Left colon (tissue), 2 donors: ENCODE measurements at regions not wholly inside any gene's neighbourhood (a gene's known extent, or its start where the extent isn't known, plus 50 kb on each side); places are given as distances from the start of the nearest gene placed in this dataset.

ENCODE experiments used
- ATAC-seq: fragments of 200-7000 bp; cut with Tn5 transposase; one replicate; pipeline ENCODE4 v1.9.1; 2020; ENCODE audit warnings: mild to moderate bottlenecking, moderate library complexity
- DNase-seq, 2 donors: peaks; one replicate each; pipeline ENCODE4 v3.0.0-alpha.2; 2020
- intact Hi-C, 2 donors: fragments of 100-400 bp; cut with DNase I in 1 of 2; cut with micrococcal nuclease in 1 of 2; formaldehyde crosslinking; loops; one replicate each; pipeline versions ENCODE4 v1.11.2 to v1.14.0; 2022; cut with DNase I, micrococcal nuclease
- donor health status: DM: no; HTN: no; CAD: no.
- donor health status: DM: yes; HTN: yes; CAD: no.

DNA sequence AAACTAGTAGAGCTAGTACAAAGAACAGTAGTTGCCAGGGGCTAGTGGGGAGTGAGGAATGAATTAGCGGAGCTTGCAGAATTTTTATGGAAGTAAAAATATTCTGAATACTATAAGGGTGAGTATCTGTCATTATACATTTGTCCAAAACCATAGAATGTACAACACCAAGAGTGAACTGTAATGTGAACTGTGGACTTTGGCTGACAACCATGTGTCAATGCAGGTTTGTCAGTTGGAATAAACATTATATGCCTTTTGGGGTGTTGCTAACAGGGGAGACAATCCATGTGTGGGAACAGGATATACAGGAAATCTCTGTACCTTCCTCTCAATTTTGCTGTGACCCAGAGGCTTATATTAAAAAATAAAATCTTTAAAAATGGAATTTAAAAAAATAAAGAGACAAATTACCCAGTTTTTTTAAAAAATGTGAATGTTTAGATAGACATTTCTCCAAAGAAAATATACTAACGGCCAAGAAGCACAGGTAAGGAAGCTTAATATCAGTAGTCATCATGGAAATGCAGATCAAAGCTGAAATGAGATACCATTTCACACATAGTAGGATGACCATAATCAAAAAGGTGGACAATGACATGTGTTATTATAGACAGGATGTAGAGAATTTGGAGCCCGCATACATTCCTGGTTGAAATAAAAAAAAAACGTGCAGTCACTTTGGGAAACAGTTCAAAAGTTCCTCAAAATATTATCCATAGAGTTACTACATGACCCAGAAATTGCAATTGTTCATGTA is 899.8 kb downstream of the RAB28 start:
- intact Hi-C loops, result no loop called here
- peak; percentile 48 for ATAC-seq
- no peak for DNase-seq

DNA sequence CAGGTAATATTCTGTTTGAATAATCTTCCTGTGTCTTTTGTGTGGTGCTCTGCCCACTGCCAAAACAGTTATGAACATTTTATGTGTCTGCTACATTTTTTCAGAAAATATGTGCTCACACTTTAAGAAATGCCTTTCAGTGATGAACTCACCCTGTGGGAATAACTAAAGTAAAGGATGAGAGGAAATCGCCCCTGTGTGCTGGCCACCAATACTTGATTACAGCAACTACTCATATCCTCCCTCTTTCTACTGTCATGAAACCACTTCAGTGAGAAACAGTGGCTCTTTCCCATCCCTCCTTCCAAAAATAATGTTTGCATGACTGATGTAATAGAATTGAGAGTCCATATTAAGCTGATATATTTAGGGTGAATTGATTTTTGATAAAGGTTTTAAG is 900.9 kb downstream of the RAB28 start:
- no peak for ATAC-seq
- intact Hi-C loops, result no loop called here
- DNase-seq, result no peak

DNA sequence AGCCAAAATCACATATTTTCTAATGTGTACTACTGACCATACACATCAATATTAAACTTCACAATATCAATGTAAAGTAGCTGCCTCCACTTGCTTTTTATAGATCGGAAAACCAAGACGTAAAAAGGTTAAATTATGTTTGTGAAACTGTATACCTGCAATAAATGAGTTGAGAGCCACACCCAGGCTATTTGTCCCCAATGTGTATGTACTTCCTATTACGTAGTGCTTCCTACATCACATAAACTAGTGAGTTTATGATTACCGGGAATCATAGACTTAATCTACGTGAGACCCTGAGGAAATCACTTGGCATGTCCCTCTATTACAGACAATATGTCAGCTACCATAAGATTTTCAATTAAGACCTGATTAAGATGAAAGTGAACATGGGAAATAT is 903.4 kb downstream of the RAB28 start:
- intact Hi-C loops, result no loop called here
- DNase-seq (peak in 1 of 2 donors; percentile 6), ATAC-seq (peak; percentile 83)

DNA sequence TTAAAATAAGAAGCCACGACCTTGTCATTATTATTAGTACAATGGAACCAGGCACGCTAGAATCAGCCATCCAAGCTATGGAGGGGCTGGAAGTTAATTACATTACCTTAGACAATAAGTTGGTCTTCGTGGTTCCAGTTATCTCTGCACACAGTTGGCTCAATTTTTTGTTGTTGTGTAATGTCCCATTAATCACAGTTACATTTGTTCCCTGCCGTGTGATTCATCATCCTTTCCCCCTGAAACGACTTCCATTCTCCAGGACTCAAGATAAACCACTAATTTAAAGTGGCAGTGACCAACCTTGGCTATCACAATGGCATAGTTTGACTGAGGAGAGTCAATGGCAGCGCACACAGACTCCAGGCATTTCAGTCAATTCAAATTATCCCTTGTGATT is 905.0 kb downstream of the RAB28 start:
- DNase-seq, result no peak
- intact Hi-C loops, result no loop called here
- ATAC-seq, result no peak

DNA sequence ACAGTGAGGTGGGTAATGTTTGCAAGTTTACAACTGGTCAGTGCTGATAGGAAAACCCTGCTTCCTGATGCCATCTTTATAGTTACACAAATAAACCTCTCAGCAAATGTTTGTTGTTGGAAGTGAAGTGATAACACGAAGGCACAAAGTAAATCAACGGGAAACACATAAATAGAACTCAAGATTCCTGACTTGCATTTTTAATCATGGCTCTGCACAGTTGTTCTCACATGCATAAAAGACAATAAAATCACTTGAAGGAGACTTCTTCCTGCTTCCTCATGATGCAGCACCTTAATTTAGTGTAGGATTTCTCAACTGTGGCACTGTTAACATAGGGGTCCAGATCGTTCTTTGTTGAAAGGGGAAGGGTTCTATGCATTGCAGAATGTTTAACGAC is 907.7 kb downstream of the RAB28 start:
- peak; percentile 67 for ATAC-seq

DNA sequence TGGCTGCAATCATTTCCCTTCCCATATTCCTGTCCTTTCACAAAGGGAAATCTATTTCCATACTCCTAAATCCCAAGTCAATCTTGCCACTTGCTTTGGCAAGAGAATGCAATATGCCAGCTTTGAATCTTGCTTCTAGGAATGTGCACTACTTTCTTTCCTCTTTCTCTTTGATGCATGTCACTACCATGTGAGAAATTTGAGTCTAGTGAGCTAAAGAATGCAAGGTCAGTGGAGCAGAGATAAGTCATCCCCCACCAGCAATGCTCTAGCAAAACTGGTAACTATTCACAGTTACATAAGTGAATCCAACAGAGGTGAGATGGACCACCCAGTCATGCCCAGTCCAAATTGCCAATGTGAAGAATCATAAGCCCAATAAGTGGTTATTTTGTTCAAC is 910.4 kb downstream of the RAB28 start:
- no peak for ATAC-seq
- no peak for DNase-seq
- intact Hi-C loops, result no loop called here

More for the DNA sequence above, 907.7 kb downstream of the RAB28 start:
- no peak for DNase-seq
- intact Hi-C loops, result no loop called here

DNA sequence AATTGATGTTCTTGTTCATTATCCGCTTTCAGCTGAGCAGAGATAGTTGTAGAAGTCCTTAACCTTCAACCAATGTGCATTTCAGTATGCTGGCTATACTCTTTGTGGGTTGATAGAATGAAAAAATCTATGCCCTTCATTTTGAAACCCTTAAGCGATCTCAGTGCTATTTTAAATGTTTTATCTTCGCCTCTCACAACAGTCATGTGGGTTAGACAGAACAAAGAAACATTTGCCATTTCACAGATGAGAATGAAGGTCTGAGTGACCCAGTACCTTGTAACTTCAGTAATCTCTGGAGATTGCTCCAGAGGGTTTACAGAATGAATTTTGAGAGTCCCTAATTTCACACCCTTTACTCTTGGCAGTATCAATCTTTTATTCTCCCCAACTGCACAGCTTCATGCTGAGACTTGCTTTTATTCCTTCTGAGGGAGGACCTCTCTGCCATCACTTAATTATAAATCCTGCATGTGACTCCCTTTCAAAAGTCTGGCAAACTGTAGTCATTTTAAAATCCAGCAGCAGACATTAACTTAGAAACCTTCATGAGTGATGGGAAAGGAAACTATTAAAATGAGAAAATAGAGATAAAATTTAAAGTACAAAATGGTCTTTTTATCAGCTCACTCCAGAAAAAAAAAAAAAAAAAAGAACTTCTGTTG is 921.5 kb downstream of the RAB28 start:
- no peak for DNase-seq
- ATAC-seq, result no peak
- intact Hi-C loops, result no loop called here

DNA sequence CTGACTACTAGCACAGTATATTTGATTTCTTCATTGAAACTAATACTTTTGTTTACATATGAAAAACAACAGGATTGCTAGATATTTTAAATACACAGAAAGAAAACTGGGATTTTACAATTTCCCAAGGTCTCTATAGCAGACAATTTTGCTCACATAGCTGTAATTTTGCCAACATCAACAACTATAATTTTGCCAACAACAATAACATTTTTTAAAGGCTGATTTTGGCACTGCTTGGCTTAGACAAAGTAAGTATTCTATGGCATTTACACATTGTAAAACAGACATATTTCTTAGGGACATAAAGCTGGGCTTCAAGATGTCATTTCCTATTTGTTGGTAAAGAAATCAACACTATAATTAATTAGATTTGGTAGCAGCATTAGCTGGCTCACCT is 922.1 kb downstream of the RAB28 start:
- intact Hi-C loops, result no loop called here
- DNase-seq (no peak), ATAC-seq (no peak)

DNA sequence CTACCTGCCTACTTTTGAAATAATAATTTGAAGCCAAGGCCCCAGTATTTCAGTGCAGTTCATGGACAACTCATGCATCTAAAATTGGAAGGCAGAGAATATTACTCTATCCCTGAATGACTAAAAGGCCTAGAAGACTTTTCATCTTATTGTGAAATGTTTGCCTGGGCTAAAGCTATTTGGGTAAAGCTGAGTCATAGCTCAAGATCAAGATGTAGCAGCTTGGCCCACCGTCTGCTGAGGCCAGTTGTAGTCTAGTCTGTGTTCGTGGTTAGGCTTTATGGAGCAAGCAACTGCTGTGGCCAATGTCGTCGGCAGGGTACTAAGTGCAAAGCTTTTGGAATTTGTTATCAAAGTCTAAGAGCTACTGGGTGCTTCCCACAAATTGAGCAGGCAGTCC is 929.1 kb downstream of the RAB28 start:
- intact Hi-C loops, result no loop called here
- ATAC-seq (no peak), DNase-seq (no peak)

DNA sequence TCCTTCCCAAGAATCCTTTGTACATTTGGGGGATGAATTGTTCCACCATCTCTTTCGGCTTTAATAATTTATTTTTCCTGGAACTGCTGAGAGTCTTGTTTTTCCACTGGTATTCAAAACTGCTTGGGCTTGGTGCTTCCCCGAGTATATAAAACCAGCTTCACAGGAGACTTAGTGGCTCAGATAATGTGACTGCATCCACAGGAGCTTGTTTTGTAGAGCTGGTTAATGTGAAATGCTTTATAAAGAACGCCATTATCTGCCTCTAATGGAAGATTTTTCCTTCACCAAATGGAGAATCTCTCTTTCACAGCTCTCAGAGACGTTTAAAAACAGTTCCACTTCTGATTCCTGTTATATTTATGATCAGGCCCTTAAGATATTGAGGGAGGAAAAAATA is 935.5 kb downstream of the RAB28 start:
- intact Hi-C loops, result no loop called here
- DNase-seq, result no peak
- ATAC-seq, result no peak

DNA sequence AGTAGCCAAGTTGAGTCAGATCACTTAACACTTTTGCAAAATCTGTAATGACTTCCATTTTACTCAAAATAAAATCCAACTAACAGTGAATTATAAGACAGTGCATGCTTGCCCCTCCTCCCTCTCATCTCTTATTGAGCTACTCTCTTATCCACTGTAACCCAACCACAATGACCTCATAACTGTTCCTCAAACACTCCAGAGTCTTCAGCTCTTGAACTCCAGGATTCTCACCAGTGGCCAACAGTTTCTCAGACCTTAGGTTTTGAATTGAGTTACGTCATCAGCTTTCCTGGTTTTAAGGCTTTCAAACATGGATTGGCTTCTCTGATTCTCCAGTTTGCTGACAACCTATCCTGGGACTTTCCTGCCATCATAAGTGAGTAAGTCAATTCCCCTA is 938.3 kb downstream of the RAB28 start:
- DNase-seq (no peak), ATAC-seq (no peak)
- intact Hi-C loops, result no loop called here

DNA sequence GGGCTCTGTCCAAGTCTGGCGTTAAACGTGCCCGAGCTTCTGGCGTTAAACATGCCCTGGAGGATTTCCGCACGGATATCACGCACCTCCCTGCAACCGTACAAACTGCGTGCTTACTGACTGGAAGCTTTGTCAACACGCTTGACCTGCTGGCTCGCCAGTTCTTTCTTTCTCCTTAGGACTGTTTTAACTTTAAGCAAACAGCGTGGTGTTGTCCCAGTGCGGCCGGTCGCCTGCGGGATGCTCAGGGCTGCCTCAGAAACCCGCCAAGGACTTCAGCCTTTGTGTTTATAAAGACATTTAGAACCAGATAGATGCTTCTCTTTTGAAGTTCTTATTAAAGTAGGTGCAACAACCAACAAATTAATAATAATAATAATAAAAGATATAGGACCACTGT is 946.0 kb downstream of the RAB28 start:
- ATAC-seq (no peak), DNase-seq (no peak)
- intact Hi-C loops, result no loop called here

DNA sequence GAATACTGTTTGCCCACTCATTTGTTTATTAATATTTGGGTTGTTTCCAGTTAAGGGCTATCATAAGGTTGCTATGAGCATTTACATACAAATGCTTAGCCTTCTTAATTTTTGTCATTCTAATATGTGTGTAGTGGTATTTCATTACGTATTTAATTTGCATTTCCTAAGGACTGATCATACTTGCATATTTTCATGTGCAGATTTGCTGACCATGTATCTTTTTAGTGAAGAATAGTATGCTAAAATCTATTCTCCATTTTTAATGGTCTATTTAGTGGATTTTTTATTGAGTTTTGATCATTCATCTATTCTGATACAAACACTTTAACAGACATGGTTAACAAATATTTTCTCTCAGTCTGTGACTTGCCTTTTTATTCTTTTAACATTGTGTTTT is 949.5 kb downstream of the RAB28 start:
- DNase-seq (no peak), ATAC-seq (no peak)
- intact Hi-C loops, result no loop called here

DNA sequence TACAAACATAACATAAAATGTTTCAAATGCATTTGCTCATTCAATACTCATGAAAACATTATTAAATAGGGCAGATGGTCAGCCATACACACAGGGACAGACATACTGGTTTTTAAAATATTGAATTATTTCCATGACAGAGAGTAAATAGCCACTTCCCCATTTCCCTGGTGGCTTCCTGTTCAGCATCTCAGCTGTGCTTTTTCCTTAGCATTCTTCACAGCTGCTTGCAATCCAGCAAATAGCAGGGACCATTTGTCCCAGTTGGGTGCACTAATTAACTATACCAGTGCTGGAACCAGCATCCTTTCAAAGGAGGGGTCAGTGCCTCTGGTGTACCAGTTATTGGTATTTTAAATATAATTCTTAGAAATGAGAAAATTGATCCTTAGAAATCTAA is 964.7 kb downstream of the RAB28 start:
- DNase-seq (no peak), ATAC-seq (no peak)
- intact Hi-C loops, result no loop called here

DNA sequence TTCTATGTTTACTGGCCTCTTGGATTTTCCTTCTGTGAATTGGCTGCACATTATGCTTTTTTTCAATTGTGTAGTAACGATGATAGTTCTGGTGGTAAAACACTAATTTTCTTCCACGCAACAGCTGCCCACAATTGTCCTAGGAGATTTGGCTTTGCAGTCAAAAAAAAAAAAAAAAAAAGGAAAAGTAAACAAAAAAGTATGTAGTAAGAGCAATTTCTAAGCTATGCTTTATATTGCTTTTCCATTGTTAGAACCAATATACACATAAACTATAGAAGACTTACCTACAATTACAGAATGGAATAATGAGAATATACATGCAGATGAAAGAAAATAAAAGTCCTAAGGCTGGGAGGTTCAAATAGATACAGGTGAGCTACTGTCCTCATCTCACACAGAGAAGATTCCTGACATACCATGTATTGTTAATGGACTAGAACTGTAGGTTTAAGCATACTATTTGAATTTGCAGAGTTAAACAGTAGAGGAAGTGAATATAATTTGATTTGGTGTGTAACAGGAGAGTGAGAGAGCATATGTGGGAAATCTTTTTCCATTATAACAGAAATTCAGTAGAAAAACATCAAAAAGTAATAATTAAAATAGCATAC is 976.2 kb downstream of the RAB28 start:
- ATAC-seq, result peak; percentile 54
- no peak for DNase-seq
- intact Hi-C loops, result no loop called here

DNA sequence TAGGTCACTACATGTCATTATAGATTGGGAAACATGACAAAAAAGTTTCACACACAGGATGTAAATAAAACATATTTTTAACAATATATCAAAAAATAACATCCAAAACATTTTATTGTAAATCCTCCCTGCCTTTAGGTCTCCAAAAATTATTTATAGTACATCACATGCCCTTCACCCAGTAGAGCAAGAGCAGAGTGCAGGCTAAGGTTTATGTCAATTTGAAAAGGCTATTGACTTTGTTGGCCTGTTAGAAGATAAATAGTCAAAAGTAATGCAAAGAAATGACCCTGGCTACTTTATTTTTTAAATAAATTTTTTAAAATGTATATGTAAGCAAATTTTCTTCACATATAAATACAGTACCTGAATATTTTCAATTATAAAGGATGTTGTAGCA is 983.7 kb downstream of the RAB28 start:
- ATAC-seq (no peak), DNase-seq (no peak)
- intact Hi-C loops, result no loop called here

DNA sequence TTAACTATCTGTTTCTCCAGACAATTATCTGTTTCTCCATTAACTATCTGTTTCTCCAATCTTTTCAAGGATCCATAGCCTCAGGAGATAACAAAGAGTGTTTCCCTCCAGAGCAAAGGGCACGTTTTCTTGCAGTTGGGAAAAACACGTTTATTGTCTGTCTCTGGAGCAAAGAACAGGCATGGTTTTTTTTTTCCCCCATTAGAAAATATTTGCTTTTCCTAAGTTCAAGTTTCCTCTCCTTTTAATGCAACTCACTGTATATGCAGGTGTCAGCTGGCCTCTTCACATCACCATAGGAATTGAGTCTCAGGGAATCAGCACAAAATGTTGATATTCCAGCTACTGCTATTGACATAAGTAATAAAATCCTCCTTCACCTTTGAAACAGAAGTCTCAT is 984.4 kb downstream of the RAB28 start:
- ATAC-seq, result peak; percentile 94
- DNase-seq, result no peak
- intact Hi-C loops, result no loop called here

DNA sequence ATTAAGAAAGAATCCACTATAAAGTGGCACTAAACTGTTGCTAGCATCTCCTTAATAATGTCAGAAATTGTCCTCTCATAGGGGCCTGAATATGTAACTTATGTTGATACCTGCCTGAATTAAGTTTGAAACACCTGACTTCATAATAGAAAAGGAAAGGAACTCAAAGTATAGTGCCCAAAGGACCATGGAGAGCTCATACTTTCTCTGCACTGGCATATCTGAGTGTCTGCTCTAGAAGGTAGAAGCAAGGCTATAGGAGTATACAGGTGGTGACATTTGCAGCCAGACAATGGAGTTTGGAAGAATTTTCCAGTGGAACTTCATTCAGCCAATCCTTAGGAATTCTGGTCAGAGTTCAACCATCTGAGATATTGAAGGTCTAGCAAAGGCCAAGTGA is 988.9 kb downstream of the RAB28 start:
- intact Hi-C loops, result no loop called here
- ATAC-seq (no peak), DNase-seq (no peak)

DNA sequence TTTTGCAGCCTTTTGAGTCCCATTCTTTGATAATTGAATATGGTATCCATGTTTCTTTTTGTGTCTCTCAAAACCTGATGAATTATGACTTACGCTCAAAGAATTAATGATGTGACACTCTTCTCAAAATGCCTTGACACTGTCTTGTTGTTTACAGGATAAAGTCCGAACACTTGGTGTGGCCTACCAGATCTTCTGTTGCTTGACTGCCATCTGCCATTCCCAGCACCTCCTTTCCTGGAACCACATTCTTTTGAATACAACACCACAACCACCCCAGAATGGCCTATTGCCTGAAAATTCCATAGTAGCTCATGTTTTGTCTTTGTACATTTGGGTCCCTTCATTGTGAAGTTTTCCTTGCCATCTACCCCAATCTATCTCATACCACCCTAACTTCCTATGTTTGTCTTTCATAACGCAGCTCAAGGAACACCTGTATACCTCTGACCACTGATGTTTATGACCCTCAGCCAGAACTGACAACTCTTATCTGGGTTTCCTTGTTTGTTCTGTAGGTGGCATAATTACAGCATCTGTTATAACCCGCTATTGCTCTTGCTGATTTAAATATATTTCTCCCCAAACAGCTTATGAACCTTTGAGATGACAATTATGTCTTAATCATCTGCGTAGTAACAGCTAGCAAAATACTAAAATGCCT is 991.3 kb downstream of the RAB28 start:
- ATAC-seq, result peak; percentile 99
- no peak for DNase-seq
- intact Hi-C loops, result no loop called here

DNA sequence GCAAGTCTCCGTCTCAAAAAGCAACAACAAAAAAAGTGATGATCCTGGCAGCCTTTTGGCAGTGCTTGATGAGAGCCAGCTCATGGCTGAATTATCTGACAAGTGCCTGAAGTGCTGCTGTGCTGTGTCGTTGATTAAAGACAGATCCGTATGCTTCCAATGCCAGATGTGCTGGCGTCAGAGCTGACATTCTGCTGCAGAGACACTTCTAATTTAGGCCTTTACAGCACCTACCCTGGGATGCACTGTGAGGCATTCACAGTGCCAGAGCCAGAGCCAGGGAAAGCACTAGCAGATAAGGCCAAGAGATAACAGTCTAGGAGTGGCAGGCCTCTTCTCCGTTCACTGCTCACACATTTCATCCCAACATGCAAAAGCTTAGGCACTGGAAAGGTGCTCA is 995.5 kb downstream of the RAB28 start:
- peak; percentile 14 for ATAC-seq
- DNase-seq, result no peak
- intact Hi-C loops, result no loop called here
